ENCODE measurements at regions not wholly inside any gene's neighbourhood (a gene's known extent, or its start where the extent isn't known, plus 50 kb on each side); places are given as distances from the start of the nearest gene placed in this dataset.

GRCh38 chr6:129778793-129779192 is 68.8 kb upstream of the ARHGAP18 start:
- DNase-seq (no peak), ATAC-seq (no peak)
- intact Hi-C loops (cut with micrococcal nuclease): no loop called here

- no peak for ATAC-seq
- intact Hi-C loops (cut with micrococcal nuclease): no loop called here
- no peak for DNase-seq
Measured at GRCh38 chr6:129777371-129777770, 67.4 kb upstream of the ARHGAP18 start.

- no peak for DNase-seq
- intact Hi-C loops (cut with micrococcal nuclease): no loop called here
- ATAC-seq: no peak
Measured at GRCh38 chr6:129776542-129777330, 66.8 kb upstream of the ARHGAP18 start.

GRCh38 chr6:129774697-129775447 is 64.9 kb upstream of the ARHGAP18 start:
- DNase-seq: peak; percentile 39
- peak; percentile 79 for ATAC-seq
- intact Hi-C loops (cut with micrococcal nuclease): no loop called here

- no peak for ATAC-seq
- intact Hi-C loops (cut with micrococcal nuclease): no loop called here
- DNase-seq: no peak
Measured at GRCh38 chr6:129773304-129773703, 63.3 kb upstream of the ARHGAP18 start.

GRCh38 chr6:129771678-129772077 is 61.7 kb upstream of the ARHGAP18 start:
- intact Hi-C loops (cut with micrococcal nuclease): no loop called here
- no peak for ATAC-seq
- no peak for DNase-seq

GRCh38 chr6:129767776-129768485 is 58.0 kb upstream of the ARHGAP18 start:
- intact Hi-C loops (cut with micrococcal nuclease): no loop called here
- DNase-seq (no peak), ATAC-seq (no peak)

GRCh38 chr6:129766959-129767728 is 57.2 kb upstream of the ARHGAP18 start:
- intact Hi-C loops (cut with micrococcal nuclease): no loop called here
- DNase-seq (peak; percentile 33), ATAC-seq (peak; percentile 43)

GRCh38 chr6:129764761-129765407 is 54.9 kb upstream of the ARHGAP18 start:
- ATAC-seq (no peak), DNase-seq (no peak)
- intact Hi-C loops (cut with micrococcal nuclease): no loop called here

GRCh38 chr6:129759796-129760605 is 50.0 kb upstream of the ARHGAP18 start:
- ATAC-seq (no peak), DNase-seq (no peak)
- intact Hi-C loops (cut with micrococcal nuclease): no loop called here
